ENCODE measurements at regions not wholly inside any gene's neighbourhood (a gene's known extent, or its start where the extent isn't known, plus 50 kb on each side); places are given as distances from the start of the nearest gene placed in this dataset.
A peak's percentile ranks its signal among the peaks of the same experiment; 100 is the strongest.

GRCh38 chr3:113113361-113113760 is 98.0 kb upstream of the BOC start:
- Histone ChIP-seq H3K4me3 (ENCODE audit: low read length in 3 of 3) (no peak overlapping the region), H3K9me3 (ENCODE audit: control insufficient read depth in 2 of 3, insufficient read depth in 1 of 3, low read length in 3 of 3) (no peaks in the 10 kb centered on the region)
- FAIRE-seq = no peak

DNA sequence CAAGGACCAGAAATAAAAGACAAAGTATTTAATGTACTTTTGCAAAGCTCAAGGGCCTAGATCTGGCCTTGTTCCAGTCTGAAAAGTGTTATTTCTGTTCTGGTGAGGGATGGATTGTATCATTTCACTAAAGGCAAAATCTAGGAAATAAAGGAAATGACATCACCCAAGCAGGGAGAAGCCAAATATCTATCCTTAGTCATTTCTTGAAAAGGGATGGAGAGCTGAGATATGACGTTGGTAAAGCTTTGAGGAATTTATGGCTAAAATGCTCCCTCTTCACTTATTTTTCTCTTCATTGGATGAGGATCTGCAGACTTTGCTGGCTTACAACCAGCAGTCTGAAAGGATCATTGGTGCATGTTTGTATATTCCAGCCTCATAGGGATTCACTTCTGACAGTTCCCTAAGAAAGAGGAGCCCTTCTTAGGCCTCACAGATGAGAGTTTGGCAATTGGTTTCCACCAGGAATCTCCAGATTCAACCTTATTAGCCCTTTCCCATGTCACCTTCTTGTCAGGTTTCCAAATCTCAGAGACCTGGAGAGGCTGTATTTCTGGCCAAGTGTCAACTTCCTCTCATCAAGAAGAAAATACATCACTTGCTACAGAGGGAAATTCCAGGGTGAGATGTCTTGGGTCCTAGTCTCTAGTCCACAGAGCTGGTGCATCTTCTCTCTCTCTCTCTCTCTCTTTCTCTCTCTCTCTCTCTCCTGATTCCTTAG is 93.7 kb upstream of the BOC start:
- Histone ChIP-seq H3K4me3 (ENCODE audit: low read length in 3 of 3) (no peak overlapping the region), H3K9ac (ENCODE audit: low read length in 3 of 3) (no peak overlapping the region), H3K27me3 (ENCODE audit: control insufficient read depth, insufficient read depth, low read length) (no peaks in the 10 kb centered on the region), H3K27ac (ENCODE audit: low read depth in 2 of 2, low read length in 2 of 2) (no peak overlapping the region), H3K4me1 (ENCODE audit: control insufficient read depth in 2 of 3, insufficient read depth in 2 of 3, low read depth in 1 of 3, low read length in 3 of 3) (no peaks in the 10 kb centered on the region), H3K9me3 (ENCODE audit: control insufficient read depth in 2 of 3, insufficient read depth in 1 of 3, low read length in 3 of 3) (no peaks in the 10 kb centered on the region), H3K36me3 (ENCODE audit: control insufficient read depth in 2 of 3, insufficient read depth in 3 of 3, low read length in 3 of 3) (no peaks in the 10 kb centered on the region)
- TF ChIP-seq CTCF (IDR thresholded peaks at IDR 0.05; ENCODE audit: borderline replicate concordance, extremely low read depth, insufficient read depth) = no peak
- intact Hi-C loops (cut with DNase I) = no loop called here
- peak in 1 of 5 donors; percentile 51 for DNase-seq
- FAIRE-seq = no peak

More at GRCh38 chr3:113113361-113113760, 98.0 kb upstream of the BOC start:
- no peaks in the 10 kb centered on the region for H3K36me3 ChIP-seq (ENCODE audit: control insufficient read depth in 2 of 3, insufficient read depth in 3 of 3, low read length in 3 of 3)
- no peak overlapping the region for H3K27ac ChIP-seq (ENCODE audit: low read depth in 2 of 2, low read length in 2 of 2)
- H3K9ac ChIP-seq (ENCODE audit: low read length in 3 of 3) = no peak overlapping the region
- TF ChIP-seq CTCF (IDR thresholded peaks at IDR 0.05; ENCODE audit: borderline replicate concordance, extremely low read depth, insufficient read depth) = no peak
- H3K27me3 ChIP-seq (ENCODE audit: control insufficient read depth, insufficient read depth, low read length) = no peaks in the 10 kb centered on the region
- no peak for DNase-seq
- no peaks in the 10 kb centered on the region for H3K4me1 ChIP-seq (ENCODE audit: control insufficient read depth in 2 of 3, insufficient read depth in 2 of 3, low read depth in 1 of 3, low read length in 3 of 3)
- intact Hi-C loops (cut with DNase I) = no loop called here

DNA sequence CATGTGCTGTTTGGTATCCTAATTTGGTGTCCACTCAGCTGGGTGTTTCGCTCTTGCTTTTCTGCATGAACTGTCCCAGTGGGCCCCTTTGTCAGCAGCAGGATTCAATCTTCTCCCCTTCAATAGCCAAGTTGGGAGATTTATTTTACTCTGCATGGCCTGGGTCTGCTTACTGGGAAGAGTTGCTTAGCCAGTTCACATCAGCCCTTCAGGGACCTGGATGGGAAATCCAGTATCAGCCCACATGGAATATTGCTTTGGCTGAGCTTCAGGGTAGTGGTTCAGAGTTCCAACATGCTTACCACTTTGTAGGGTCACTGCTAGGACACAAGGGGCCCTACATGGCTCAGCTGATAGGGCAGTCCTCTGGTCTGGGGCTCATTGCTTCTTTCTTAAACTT is 93.0 kb upstream of the BOC start:
- Histone ChIP-seq H3K9me3 (ENCODE audit: control insufficient read depth in 2 of 3, insufficient read depth in 1 of 3, low read length in 3 of 3) (no peaks in the 10 kb centered on the region), H3K27ac (ENCODE audit: low read depth in 2 of 2, low read length in 2 of 2) (no peak overlapping the region), H3K9ac (ENCODE audit: low read length in 3 of 3) (no peak overlapping the region), H3K4me3 (ENCODE audit: low read length in 3 of 3) (no peak overlapping the region), H3K27me3 (ENCODE audit: control insufficient read depth, insufficient read depth, low read length) (no peaks in the 10 kb centered on the region), H3K4me1 (ENCODE audit: control insufficient read depth in 2 of 3, insufficient read depth in 2 of 3, low read depth in 1 of 3, low read length in 3 of 3) (no peaks in the 10 kb centered on the region), H3K36me3 (ENCODE audit: control insufficient read depth in 2 of 3, insufficient read depth in 3 of 3, low read length in 3 of 3) (no peaks in the 10 kb centered on the region)
- FAIRE-seq (no peak), DNase-seq (no peak)
- intact Hi-C loops (cut with DNase I) = no loop called here
- no peak for TF ChIP-seq CTCF (IDR thresholded peaks at IDR 0.05; ENCODE audit: borderline replicate concordance, extremely low read depth, insufficient read depth)
